CD4-positive, alpha-beta T cell treated with Interleukin-17A for 4 hours (primary cell): ENCODE measurements at regions not wholly inside any gene's neighbourhood (a gene's known extent, or its start where the extent isn't known, plus 50 kb on each side); places are given as distances from the start of the nearest gene placed in this dataset.

ENCODE experiments used
- DNase-seq: peaks from one replicate; pipeline ENCODE4 v3.0.0-alpha.2; 2020; ENCODE audit warnings: mixed read lengths

GRCh38 chr9:107213080-107213479 lies 70.0 kb upstream of the RAD23B start:
- no peak for DNase-seq

- peak; percentile 6 for DNase-seq
These were observed 69.5 kb upstream of the RAD23B start for GRCh38 chr9:107213561-107214028.

DNA sequence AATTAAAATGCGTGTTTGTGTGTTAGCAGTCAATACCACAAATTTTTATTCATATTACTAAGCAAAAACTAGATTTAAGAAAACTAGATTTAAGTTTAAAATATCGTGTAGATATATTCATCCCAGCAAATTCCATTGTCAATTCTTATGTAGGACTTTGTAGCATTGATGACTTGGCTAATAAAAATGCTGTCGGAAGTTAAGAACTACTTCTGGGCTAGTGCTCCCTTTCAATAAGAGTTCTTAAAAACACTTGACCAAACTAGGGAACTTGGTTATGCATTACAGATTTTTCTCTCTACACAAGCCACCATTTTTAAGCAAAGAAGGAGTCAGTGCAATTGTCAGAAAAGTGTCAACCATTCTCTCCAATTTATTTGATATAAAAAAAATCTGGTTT lies 68.7 kb upstream of the RAD23B start:
- no peak for DNase-seq

DNA sequence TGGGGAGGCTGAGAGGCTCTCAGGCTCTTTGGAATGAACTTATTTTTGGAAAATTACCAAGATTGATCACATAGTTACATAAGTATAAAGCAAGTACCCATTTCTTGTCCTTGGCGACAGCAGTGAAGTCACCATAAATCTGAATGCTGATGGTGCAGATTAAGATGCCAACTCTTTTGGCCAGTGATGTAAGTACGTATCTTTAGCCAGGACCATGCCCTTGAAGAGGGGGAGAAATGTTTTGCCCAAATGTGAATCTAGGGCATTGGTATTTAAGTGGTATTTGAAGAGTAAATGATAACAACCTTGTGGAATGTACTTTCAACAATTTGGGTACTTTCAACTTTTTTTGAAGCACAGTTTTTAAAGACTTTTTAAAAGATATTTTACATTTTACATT lies 68.2 kb upstream of the RAD23B start:
- no peak for DNase-seq

GRCh38 chr9:107215381-107215780 lies 67.7 kb upstream of the RAD23B start:
- no peak for DNase-seq

GRCh38 chr9:107216329-107216728 lies 66.8 kb upstream of the RAD23B start:
- DNase-seq = no peak

DNA sequence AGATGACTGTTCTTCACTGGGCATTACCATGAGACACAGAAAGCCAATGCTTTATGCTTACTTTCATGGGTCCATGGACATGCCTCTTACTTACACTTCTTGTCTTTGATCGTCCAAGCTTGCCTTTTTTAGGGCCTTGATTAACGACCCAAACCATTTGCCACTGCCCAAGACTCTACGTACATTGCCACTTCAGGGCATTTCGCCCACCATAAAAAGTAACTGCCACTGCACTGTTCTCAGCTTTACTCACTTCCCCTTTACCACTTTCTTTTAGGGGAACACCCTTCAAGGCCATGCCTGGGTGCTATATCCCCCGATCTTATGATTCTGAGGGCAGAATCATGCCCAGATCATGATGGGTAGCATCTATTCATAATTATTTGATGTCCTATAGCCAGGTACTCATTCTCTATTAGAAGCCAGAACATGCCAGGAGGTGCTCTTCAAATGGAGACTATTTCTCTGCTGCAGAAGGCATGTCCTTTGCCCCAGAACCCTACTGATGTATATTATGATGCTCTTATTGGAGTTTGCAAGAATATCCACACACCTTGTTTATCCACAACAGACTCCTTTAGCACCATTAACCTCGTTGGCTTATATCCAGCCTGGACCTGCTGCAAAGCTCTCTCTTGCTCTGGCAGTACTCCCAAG lies 64.1 kb upstream of the RAD23B start:
- no peak for DNase-seq

DNA sequence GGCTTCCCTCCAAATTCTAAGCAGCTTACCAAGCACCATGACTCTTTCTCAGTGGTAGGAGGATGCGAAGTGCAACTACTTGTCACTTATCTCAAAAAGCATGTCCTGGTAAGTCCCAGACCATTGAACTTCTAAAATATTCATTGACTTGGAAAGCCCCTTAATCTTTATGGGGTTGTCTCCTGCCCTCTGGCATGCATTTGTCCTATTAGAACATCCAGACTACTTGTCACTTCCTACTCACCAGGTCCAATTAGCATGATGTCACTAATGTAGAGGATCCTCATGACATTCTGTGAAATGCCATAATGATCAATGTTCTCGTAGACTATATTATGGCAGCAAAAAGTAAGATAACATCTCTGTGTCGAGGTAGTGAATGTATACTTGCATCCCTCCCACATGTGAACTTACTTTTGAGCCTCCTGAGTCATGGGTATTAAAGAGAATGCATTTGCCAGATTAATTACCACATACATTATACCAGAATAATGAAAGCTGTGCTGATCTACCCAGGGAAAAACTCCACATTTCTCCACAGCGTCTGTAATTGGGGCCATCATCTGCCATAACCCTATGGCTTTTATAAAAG lies 63.5 kb upstream of the RAD23B start:
- DNase-seq = no peak

DNA sequence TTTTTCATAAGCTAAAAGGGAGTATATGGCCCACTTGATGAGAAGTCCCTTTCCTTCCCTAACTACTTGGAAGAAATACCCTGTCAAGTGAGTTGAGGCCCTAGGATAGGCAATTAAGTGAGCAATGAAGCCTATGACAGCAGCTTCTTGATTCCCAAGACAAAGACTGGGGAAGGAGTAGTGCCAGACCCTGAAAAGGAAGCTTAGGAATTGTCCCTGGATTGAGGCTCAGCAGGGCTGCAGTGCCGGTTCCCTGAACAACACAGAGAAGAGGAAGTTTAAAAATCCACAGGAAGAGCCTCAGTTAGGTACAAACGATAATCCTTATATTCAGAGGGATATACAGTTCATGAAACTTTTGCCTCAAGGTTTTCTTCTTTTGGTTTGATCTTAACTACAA lies 61.8 kb upstream of the RAD23B start:
- DNase-seq = no peak

GRCh38 chr9:107222020-107222522 lies 61.0 kb upstream of the RAD23B start:
- no peak for DNase-seq

- DNase-seq = no peak
These were observed 59.7 kb upstream of the RAD23B start for GRCh38 chr9:107223381-107223780.

DNA sequence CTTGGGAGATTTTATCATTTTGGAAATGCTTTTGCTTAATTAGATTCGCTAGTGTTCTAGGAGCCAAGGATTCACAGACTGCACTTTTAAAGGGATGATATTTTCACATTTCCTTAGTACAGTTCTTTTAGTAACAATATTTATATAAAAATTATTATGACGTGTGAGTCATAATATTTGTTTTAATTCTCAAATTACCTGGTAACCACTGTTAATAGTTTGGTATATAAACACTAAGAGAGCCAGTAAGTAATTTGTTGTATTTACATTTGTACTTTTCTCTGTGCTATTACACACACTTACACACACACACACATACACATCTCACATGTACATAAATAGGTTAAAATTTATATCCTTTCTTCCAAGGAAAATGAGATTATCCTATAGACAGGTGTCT lies 58.8 kb upstream of the RAD23B start:
- DNase-seq = no peak

GRCh38 chr9:107226421-107226820 lies 56.7 kb upstream of the RAD23B start:
- DNase-seq = no peak

DNA sequence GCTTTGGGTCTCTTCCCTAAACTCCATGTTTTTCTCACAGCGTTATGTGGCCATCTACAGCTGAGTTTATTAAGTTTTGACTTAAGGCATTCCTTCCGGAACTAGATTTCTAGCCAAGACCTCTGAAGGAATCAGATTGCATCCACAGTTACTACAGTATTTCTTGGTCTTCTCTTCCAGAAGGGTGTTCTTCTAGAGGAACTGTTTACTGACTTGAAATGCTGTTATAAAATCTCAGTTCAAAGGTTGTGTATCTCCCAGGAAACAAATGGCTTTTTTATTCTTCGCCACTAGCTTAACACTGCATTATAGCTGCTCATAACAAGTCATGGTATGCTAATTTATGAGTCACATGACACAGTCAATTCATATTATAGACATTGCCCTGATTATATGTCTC lies 55.3 kb upstream of the RAD23B start:
- no peak for DNase-seq

DNA sequence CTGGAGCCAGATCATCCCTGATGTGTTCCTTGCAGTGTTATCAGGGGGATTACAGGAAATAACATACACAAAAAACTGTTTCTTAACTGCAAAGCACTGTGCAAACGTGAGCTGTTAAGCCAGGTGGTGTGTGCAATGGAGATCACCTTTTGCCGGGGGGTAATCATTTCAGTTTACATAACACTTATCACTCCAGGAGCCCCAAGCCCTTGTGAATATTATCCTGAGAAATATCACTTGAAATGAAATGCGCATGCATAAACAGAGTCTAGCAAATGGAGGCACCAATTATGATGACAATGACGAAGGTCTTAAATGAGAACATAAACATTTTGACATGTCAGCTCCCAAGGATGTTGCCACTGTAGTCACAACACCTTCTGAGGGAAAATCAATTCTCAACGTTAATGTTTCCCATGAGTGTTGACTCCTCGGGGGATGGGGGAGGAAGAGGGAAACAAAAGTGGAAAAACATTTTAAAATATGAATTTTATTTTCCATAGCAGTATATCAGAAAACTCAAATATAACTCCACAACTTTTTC lies 54.5 kb upstream of the RAD23B start:
- DNase-seq = no peak

DNA sequence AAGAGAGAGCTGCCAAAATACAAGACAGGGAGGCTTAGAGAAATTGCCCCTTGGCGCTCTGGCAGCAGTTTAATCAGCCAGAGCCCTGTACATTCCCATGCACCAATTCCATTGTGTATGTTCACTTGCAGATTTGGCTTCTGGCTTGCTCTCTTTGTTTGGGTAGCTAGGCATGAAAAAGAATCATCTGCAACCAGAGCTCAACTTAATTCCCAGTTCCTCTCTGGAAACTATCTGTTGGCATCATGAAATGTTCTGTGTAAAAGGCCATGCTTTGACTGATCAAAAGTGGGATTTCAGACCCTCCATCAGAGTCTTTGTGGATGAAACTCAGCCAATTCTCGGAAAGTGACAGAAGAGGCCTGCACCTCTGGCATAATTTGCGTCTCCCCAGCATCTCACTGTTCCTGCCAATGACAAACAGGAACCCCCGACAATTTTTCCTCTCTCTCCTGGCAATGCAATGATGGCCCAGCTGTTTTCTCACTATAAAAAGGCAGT lies 53.8 kb upstream of the RAD23B start:
- DNase-seq = no peak
